ENCODE measurements at regions not wholly inside any gene's neighbourhood (a gene's known extent, or its start where the extent isn't known, plus 50 kb on each side); places are given as distances from the start of the nearest gene placed in this dataset.

- no peaks in the 10 kb centered on the region for H3K27me3 ChIP-seq
- H3K36me3 ChIP-seq: no peaks in the 10 kb centered on the region
- H3K9me3 ChIP-seq: no peaks in the 10 kb centered on the region
- H3K4me3 ChIP-seq: no peak overlapping the region
- no peak for ATAC-seq
- WGBS, 2 donors (ENCODE audit: low coverage in 1 of 2): 84% methylated on average over 3 to 4 of the region's 6 CpGs
- no peak for TF ChIP-seq POLR2A (IDR thresholded peaks at IDR 0.05)
- TF ChIP-seq POLR2AphosphoS5 (IDR thresholded peaks at IDR 0.05): no peak
- TF ChIP-seq CTCF (IDR thresholded peaks at IDR 0.05): no peak
- TF ChIP-seq EP300 (IDR thresholded peaks at IDR 0.05): no peak
- no peak overlapping the region for H3K27ac ChIP-seq
- H3K4me1 ChIP-seq: peaks cover 0 to 10% (median 0%) of the 10 kb centered on the region in 3 donors
These were observed 570.9 kb downstream of the INHBA start for GRCh38 chr7:41131956-41132355.

GRCh38 chr7:41130561-41131236, 572.2 kb downstream of the INHBA start:
- H3K27ac ChIP-seq: no peak overlapping the region
- no peak overlapping the region for H3K4me3 ChIP-seq
- H3K36me3 ChIP-seq: no peaks in the 10 kb centered on the region
- H3K4me1 ChIP-seq: peaks cover 0 to 10% (median 0%) of the 10 kb centered on the region in 3 donors
- ATAC-seq: peak; percentile 31
- no peaks in the 10 kb centered on the region for H3K27me3 ChIP-seq
- TF ChIP-seq POLR2AphosphoS5 (IDR thresholded peaks at IDR 0.05) (no peak), POLR2A (IDR thresholded peaks at IDR 0.05) (no peak), CTCF (IDR thresholded peaks at IDR 0.05) (no peak), EP300 (IDR thresholded peaks at IDR 0.05) (no peak)
- WGBS, 2 donors (ENCODE audit: low coverage in 1 of 2): 71 to 79% methylated on average over 2 to 9 of the region's 10 CpGs
- H3K9me3 ChIP-seq: no peaks in the 10 kb centered on the region

GRCh38 chr7:41130086-41130485, 572.8 kb downstream of the INHBA start:
- Histone ChIP-seq H3K4me3 (no peak overlapping the region), H3K27me3 (no peaks in the 10 kb centered on the region), H3K36me3 (no peaks in the 10 kb centered on the region), H3K9me3 (no peaks in the 10 kb centered on the region), H3K27ac (no peak overlapping the region), H3K4me1 (peaks cover 0 to 10% (median 0%) of the 10 kb centered on the region in 3 donors)
- TF ChIP-seq EP300 (IDR thresholded peaks at IDR 0.05) (no peak), CTCF (IDR thresholded peaks at IDR 0.05) (no peak), POLR2AphosphoS5 (IDR thresholded peaks at IDR 0.05) (no peak), POLR2A (IDR thresholded peaks at IDR 0.05) (no peak)
- 50 to 88% methylated on average over 1 of the region's 5 CpGs for WGBS, 2 donors (ENCODE audit: low coverage in 1 of 2)
- ATAC-seq: no peak

GRCh38 chr7:41125343-41125742, 577.5 kb downstream of the INHBA start:
- Histone ChIP-seq H3K4me1 (no peaks in the 10 kb centered on the region), H3K27ac (no peak overlapping the region), H3K4me3 (no peak overlapping the region), H3K9me3 (no peaks in the 10 kb centered on the region), H3K27me3 (no peaks in the 10 kb centered on the region), H3K36me3 (no peaks in the 10 kb centered on the region)
- TF ChIP-seq POLR2AphosphoS5 (IDR thresholded peaks at IDR 0.05): no peak
- TF ChIP-seq CTCF (IDR thresholded peaks at IDR 0.05): no peak
- TF ChIP-seq EP300 (IDR thresholded peaks at IDR 0.05): no peak
- TF ChIP-seq POLR2A (IDR thresholded peaks at IDR 0.05): no peak
- ATAC-seq: no peak
- WGBS, 2 donors (ENCODE audit: low coverage in 1 of 2): 92% methylated on average over 2 of the region's 2 CpGs; no CpG with 5 or more reads in 1 of the 2 donors

GRCh38 chr7:41122256-41122987, 580.5 kb downstream of the INHBA start:
- no peak for ATAC-seq
- WGBS, 2 donors (ENCODE audit: low coverage in 1 of 2): 47 to 55% methylated on average over 4 of the region's 4 CpGs
- Histone ChIP-seq H3K4me3 (no peak overlapping the region), H3K36me3 (no peaks in the 10 kb centered on the region), H3K9me3 (no peaks in the 10 kb centered on the region), H3K27ac (no peak overlapping the region), H3K4me1 (no peaks in the 10 kb centered on the region), H3K27me3 (no peaks in the 10 kb centered on the region)
- TF ChIP-seq POLR2AphosphoS5 (IDR thresholded peaks at IDR 0.05): no peak
- no peak for TF ChIP-seq EP300 (IDR thresholded peaks at IDR 0.05)
- TF ChIP-seq POLR2A (IDR thresholded peaks at IDR 0.05): no peak
